DMS53 (cell line): ENCODE measurements at regions not wholly inside any gene's neighbourhood (a gene's known extent, or its start where the extent isn't known, plus 50 kb on each side); places are given as distances from the start of the nearest gene placed in this dataset.

Source experiments
- DNase-seq: peaks from one replicate; lab custom pipeline; 2025; lab: John Stamatoyannopoulos, UW

DNA sequence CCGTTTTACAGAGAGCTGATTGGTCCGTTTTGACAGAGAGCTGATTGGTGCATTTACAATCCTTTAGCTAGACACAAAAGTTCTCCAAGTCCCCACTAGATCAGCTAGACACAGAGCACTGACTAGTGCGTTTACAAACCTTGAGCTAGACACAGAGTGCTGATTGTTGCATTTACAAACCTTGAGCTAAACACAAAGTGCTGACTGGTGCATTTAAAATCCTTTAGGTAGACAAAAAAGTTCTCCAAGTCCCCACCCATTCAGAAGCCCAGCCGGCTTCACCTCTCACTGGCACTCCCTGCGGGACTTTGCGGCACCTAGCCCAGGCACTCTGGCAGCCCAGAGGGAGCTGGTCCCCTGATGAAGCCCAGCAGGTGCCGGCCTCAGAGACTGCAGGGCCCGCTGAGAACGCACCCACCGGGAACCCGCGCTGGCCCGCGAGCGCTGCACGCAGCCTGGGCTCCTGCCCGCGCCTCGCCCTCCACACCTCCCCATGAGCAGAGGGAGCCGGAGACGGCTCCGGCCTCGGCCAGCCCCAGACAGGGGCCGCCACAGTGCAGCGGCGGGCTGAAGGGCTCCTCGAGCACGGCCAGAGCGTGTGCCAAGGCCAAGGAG is 508.1 kb upstream of the CHAC2 start:
- DNase-seq: no peak

DNA sequence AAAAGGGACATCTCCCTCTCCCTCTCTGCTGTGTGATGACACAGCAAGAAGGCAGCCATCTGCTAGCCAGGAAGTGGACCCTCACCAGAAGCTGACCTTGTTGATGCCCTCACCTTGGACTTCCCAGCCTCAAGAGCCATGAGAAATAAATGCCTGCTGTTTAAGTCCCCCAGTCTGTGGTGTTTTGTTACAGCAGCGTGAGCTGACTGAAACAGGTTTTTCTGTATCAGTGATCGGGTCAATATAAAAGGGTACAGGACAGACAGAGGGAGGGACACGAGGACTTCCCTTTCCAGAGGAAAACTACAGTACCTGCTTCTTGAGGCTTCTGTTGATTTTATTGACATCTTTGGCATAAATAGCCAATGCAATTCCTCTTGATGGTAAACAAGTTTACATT is 510.3 kb upstream of the CHAC2 start:
- peak; percentile 37 for DNase-seq

DNA sequence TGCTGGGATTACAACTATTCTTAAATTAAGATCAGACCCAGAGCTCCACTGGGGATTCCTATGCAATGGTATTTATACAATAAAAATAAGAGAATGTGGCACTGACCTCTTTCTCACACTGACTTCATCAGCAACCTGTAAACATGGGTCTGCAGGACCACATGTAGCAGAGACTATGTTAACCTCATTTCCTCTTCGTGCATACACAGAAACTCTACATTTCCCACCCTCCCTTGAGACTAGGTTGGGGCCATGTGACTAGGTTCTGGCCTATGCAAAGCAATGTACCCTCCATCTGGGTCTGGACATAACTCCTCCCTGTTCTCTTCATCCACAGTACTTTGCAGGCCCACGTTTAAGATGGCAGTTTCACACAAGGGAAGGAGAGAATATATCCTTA is 514.4 kb upstream of the CHAC2 start:
- DNase-seq: no peak

DNA sequence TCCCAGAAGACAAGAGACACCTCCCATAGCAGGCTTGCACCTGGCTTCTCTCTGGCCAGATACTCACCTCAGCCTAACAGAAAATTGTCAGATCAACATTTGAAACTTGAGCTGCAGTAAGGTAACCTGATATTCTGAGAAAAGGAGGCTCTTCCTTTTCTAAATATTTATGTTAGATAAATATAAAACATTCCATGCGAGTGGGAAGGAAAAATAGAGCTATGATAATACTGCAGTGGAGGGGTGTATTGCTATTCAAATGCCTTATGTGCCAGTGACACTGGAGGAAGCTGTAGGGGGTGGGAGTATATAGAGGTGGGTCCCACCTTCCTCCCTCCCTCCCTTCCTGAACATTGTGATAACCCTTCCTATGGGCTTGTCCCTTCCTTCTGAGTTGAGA is 515.5 kb upstream of the CHAC2 start:
- DNase-seq: peak; percentile 91

DNA sequence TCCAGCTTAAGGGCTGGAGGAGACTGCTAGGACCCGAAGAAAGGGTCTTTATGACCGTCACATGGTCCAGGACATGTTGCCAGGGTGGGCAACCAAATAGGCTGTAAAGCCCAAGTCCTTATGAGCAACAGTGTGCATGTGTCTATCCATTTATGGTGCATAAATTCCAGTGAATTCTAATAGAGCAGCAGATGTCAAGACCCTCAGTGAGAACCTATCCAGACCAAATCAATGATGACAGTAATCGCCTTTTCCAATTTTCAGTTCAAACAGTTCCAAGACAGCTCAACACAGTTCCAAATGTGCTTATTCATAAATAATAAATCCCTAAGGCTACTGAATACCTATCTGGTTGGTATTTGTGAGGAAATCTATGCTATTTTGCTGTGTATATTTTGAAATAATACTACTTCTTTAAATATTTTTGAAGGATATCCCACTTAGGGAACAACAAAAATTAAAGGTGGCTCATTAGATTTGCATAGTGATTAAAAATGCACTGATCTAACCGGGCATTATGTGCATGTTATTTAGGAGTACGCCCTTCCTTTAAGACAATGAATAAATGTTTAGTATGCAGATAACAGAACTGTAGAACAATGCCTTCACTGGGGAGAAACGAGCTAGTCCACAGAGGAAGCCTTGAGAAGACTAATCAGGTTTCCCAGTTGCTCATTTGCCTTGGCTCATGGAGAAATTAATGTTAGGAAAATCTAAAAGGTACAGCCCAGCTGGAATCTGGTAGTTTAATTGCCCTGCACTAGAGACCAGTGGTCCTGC is 519.5 kb upstream of the CHAC2 start:
- no peak for DNase-seq

DNA sequence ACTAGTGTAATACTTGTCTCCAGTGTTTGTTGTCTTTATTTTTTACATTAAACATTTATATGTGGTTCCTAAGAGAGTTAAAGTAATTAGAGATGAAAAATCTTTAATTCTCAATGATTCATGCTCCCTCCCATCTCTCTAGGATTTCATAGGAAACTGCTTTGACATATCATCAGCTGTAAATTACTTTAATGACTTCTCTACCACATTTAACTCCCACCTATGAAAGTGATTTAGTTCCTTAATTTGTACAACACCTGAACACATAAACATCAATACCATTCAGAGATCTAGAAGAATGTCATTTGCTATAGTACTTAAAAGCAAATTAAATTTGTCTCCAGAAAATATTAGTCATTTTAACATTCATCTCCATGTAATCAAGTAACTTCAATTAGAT is 524.2 kb upstream of the CHAC2 start:
- no peak for DNase-seq

DNA sequence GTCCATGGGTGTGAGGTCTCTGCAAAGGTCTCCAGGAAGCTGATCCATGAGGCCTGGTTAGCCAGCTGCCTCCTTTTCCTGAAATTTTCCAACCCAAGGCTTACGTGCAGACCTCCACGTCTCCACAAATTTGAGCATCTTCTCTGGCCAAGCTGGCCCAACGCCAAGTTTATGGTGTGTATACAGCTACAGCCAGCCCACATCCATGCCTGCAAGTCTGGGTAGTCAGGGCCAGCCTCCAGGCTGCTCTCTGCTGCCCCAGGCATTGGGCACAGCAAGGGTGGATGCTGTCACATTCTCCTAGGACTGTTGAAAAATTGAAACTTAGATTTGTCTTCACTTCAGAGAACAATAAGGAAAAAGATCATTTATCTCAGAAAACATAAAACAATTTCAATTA is 525.5 kb upstream of the CHAC2 start:
- DNase-seq: peak; percentile 17

DNA sequence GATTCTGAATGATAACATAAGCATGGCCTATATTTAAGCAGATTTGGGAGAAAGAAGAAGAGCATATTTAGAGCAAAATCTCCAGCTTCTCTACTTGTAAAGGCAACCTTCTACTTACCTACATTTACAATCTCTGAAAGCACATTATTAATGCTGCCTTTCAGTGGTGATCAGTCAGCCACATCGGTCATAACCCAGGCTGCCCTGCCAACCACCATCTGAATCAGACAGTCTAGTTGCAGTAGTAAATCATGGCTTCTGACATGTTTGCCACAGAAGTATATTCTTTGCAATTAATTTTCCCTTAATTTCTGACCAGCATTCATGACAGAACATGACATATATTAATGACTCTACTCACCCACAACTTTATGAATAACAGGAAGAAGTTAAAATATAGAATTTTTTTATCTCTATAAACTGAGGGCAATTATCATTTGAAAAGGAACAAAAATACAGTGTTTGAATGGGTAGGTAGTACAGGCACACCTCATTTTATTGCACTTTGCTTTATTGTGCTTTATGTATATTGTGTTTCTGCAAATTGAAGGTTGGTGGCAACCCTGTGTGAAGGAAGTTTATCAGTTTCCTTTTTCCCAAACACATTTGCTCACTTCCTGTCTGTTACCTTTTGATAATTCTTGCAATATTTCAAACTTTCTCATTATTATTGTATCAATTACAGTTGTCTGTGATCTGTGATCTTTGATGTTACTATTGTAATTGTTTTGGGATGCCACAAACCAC is 531.6 kb upstream of the CHAC2 start:
- DNase-seq: no peak

DNA sequence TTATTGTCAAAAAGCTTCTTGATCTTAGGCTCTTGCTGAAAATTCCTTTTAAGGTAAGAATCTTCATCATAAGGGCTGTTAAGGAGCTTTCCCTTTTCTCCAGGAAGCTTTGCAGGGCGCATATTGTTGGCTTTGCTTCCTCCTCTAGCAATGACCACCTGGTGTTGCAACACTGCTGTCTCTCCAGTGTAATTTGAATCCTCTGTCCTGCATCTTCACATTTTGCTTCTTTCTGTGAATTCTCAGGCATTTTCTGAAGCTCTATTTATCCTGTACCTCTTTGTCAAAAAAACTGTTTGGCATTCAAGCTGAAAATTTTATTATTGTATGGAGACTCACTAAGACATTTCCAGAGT is 533.1 kb upstream of the CHAC2 start:
- peak; percentile 63 for DNase-seq

DNA sequence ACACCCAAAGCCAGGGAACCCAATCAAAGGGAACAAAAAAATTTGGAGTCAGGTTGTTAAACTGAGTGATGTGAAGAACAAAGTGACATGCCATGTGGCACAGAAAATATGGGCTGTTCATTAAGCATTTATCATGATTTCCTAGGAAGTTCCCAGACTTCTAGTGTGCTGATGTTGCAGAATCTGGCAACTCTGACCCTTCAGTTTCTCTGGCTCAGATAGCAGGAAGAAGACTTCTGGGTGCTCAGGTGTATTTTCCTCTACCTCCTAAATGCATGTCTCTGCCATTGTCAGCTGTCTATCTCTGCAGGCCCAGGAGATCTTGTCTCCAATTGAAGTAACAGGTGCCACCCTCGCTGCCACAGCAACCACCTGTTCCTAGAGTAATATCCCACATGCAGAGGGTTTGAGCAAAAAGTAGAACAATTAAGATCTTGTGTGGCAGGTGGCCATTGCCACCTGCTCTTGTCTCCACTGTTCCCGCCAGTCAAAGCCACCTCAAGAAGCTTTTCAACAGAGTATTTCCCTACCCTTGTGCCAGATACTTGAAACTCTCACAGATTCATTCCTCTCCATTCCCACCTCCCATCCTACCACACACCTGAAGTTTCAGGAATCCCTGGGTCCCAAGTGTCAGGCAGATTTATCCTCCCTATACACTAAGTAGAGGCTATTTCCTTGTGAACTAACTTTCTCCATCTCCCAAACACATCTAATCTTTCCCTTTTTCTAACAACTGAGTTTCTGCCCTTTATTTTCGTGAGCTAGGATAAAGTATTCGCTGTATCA is 533.7 kb upstream of the CHAC2 start:
- peak; percentile 55 for DNase-seq

DNA sequence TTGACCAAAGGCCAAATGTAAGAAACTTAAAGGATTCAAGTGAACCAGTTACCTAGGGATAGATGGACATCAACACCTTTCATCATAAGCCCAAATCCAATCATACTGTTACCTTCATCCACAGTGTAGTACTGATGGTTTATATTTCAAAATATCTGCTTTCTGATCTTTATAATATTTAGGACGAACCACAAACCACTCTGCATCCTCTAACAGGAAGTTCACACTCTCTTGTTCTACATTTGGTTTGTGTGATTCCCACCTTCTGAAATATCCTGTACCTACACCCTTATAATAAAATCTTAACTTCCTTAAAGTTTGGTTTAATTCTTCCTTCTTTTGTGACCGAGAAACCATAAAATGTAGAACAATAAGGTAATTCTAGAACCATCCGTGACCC is 535.7 kb upstream of the CHAC2 start:
- no peak for DNase-seq

DNA sequence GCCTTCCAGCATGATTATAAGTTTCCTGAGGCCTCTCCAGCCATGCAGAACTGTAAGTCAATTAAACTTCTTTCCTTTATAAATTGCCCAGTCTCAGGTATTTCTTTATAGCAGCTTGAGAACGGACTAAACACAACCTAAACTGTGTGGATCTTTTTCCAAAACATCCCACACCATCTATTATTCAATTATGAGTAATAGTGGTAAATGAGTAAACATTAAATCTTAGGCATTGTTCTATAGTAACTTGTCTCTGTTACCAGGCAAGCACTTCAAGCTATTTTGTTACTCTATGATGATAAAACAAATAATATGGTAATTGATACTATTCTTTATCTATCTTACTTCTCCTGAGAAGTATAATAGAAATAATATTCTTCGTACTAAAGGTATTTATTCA is 536.9 kb upstream of the CHAC2 start:
- DNase-seq: no peak

DNA sequence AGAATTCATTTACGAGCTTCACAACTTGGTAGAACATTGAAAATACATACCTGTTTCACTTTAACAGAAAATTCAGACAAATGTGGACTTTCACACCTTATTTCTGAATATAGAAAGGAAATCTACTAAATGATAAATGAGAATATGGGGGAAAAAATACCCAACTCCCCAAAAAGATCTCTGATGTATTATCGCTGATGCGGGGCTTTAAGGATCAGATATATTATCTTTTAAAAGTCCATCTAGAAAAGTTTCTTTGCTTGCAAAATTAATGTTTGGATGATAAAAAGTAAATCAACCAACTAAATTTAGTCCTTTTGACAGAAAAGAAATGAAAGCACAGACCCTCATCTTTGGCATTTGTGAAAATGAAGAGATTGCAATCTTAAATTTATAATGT is 540.1 kb upstream of the CHAC2 start:
- DNase-seq: no peak

DNA sequence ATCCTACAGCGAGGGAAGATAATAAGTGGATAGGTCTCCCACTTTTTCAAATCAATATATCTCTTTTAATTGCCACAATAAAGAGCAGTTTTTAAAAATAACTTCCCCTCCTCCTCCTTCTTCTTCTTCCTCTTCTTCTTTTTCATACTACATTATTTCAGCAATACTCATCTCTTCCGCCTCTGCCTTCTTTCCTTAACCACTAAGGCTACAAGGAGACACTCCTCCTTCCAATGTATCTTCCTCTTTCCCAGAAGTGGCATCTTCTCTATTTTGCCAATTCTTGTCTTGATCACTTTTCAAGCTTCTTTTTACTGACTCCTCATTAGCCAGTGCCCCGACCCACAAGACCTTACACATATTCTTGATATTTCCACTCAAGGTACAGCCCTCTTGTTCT is 546.6 kb upstream of the CHAC2 start:
- DNase-seq: no peak

DNA sequence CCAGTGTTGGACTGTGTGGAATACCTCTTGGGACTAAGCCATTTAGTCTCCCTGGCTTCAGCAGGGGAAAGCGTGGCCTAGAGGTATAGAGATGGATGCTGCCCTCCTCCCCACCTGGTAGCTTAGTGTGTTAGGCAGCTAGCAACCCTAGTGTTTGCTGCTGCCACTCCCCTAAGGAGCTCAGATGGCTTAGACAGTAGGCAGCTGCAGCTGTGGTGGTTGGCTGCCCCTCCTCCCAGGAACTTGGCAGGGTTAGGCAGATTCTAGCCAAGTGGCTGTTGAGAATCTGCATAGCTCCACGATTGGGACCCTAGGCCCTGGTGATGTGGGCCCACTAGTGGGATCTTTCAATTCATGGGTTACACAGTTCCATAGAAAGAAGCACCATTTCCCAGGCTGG is 550.4 kb upstream of the CHAC2 start:
- peak; percentile 16 for DNase-seq

DNA sequence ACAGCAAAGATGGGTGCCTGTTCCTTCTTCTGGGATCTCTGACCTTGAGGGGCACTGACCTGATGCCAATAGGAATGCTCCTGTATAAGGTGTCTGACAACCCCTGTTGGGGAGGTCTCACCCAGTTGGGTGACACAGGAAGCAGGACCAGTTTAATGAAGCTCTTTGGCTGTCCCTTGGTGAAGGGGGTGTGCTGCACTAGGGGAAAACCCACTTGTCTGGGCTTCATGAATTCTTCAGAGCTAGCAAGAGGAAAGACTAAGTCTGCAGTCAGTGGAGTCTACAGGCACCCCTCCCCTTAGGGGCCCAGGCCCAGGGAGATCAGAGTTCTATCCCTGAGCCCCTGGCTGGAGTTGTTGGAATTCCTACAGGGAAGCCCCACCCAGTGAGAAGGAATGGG is 550.8 kb upstream of the CHAC2 start:
- DNase-seq: no peak

DNA sequence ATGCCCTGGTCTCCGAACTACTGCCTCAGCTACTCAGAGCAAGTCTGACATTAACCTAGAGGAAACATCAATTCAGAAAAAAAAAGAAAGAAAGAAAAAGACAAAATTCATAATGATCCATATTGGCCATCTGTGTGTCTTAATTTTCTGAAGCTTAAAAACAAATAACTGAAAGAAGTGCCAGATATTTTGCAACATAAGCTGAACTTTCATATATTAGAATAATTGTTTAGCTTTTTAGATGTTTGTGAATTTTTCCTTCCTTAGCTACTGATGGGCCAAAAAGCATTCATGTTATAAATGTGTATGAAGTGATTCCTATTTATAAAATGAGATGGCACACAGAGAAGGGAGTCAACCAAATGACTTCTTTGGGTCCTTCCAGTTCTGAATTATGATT is 555.0 kb upstream of the CHAC2 start:
- DNase-seq: no peak

DNA sequence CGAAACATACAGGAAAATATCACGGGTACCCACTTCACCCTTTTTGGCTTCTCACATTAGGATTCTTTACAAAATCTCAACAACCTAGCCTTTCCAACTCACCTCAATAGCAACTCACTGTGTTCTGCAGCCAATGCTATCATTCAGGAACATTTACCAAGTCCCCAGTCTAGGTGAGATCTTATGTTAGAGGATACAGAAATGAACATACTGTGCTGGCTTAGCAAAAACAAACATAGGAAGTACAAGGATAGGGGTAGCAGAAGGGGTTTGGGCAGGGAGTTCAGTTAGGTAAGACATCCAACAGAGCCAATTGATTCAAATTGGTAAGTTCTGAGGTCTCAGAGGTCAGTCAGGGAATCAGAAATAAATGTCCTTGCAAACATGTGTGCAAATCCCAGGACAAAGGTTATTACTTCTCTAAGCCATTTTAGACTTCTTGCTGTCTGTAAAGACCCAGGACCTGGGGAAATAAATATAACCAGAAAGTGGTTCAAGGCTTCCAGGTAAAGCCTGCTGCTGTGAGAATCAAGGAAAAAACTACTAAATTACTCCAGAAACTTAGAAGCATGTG is 556.3 kb upstream of the CHAC2 start:
- DNase-seq: no peak

DNA sequence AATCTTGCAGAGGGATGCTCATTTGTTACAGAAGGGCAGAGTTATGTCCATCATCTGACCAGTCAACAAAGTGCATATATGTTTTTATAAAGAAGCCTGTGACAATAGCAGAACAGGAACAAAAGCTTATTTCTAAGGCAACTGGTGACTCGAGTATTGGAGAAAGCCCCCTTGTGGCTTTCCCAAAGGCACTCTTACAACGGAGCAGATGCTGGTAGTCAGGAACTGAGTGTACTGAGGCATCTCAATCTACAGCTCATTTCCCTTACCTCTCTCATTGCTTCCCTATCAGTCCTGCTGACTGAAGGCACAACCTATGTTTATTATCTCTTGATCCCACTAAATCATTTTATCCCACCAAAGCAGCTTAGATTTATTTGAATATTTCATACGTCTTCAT is 557.1 kb upstream of the CHAC2 start:
- peak; percentile 12 for DNase-seq

DNA sequence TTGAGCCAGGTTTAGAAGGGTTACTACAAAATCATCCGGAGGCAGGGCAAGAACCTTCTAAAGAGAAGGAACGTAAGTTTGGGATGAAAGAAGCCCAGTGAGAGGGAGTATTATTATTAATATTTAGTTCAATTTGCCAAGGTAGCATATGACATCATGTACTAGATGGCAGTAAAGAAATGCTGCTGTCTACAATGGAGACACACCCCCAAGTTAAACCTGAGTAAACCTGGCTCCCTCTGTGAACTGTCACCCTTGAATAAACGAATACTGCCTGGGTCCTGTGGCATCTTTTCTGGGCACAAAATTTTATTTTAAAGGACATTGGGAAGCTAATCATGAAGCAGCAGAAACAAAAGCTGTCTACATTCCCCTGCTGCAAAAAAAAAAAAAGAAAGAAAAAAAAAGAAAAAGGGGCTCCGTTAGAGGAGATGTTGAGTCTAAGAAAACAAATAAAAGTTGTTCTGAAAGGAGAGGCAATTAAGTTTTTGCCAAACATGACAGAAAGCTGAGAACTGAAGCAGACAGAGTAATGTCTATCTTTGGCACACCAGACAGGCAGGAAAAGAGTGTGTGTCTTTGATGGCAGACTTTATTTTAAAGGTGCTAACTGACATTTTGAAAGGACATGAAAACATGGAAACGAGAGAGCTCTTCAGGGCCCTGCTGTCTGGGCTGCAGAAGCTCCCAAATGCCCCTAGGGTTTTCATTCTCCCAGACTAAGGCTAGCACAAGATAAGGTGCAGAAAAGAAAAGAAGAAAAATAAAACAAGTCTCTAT is 557.7 kb upstream of the CHAC2 start:
- DNase-seq: no peak

DNA sequence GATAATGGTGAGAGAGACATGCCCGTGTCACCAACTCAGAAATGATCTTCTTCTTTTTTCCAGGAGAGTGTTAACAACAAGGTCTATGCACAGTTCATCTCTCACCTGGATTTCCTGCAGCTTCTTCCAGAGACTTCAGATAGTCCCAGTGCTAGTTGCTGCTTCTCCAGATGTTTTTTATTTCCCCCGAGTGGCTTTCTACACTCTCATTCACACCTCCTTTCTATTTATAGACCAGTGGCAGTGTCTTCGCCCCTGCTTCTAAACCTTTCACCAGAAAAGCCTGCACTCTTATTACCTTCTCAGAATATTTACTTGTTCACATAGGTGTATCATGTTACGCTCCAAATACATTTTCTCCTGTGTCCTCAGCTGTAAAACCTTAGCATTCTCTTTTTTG is 558.8 kb upstream of the CHAC2 start:
- no peak for DNase-seq
